B cell (primary cell): ENCODE measurements at regions not wholly inside any gene's neighbourhood (a gene's known extent, or its start where the extent isn't known, plus 50 kb on each side); places are given as distances from the start of the nearest gene placed in this dataset.

Experiments used
- ATAC-seq: fragments of 200-7000 bp; cut with Tn5 transposase; one replicate; pipeline ENCODE4 v1.10.0; 2021; ENCODE audit warnings: low read depth, mild to moderate bottlenecking, moderate number of reproducible peaks, moderate library complexity
- CTCF ChIA-PET: fragments of 350-600 bp; sonication (Branson Sonifier 250); formaldehyde crosslinking; loops from one replicate; lab custom pipeline; 2021; ENCODE audit warnings: antibody characterized with exemption, inconsistent platforms; lab: Charles Lee
- POLR2A ChIA-PET: fragments of 350-600 bp; sonication (Branson Sonifier 250); formaldehyde crosslinking; loops from one replicate; lab custom pipeline; 2021; ENCODE audit warnings: antibody characterized with exemption; lab: Charles Lee
- DNase-seq: peaks from one replicate; pipeline ENCODE4 v3.0.0; 2013
- H2AFZ ChIP-seq: 2 replicates; pipeline ENCODE4 v1.6.1; 2012; ENCODE audit warnings: mild to moderate bottlenecking, low read depth, low read length; ENCODE audit not compliant: insufficient read depth, poor library complexity, severe bottlenecking
- H3K27ac ChIP-seq, 2 donors: 1 replicate in 1 of 2; 2 replicates in 1 of 2; pipeline ENCODE4 v1.5.1; 2012 to 2013; ENCODE audit warnings: low read length in 2 of 2, mild to moderate bottlenecking in 2 of 2, moderate library complexity in 1 of 2
- H3K27me3 ChIP-seq, 4 experiments: fragments of 200-600 bp in 1 of 4; sonication (generic) in 1 of 4; replicated peaks in 1 of 4; 1 replicate in 2 of 4; 2 replicates in 2 of 4; pipeline versions ENCODE4 v1.6.1 to v1.7.0; 2013 to 2016; ENCODE audit warnings: low read length in 3 of 4, mild to moderate bottlenecking in 2 of 4, mixed read lengths in 1 of 4, moderate library complexity in 1 of 4; ENCODE audit not compliant: insufficient read depth in 4 of 4, control insufficient read depth in 3 of 4; ENCODE audit errors: control extremely low read depth in 1 of 4
- H3K36me3 ChIP-seq, 2 experiments: replicated peaks in 1 of 2; 1 replicate in 1 of 2; 2 replicates in 1 of 2; pipeline versions ENCODE4 v1.6.1 to v1.7.1; 2013; ENCODE audit warnings: low read length in 1 of 2; ENCODE audit not compliant: insufficient read depth in 2 of 2, control insufficient read depth in 1 of 2; ENCODE audit errors: control extremely low read depth in 1 of 2, extremely low read depth in 1 of 2
- H3K4me1 ChIP-seq, 2 donors: fragments of 200-600 bp in 1 of 2; sonication (generic) in 1 of 2; 1 replicate in 1 of 2; 2 replicates in 1 of 2; pipeline versions ENCODE4 v1.5.1 to v1.6.1; 2013 to 2017; ENCODE audit warnings: low read length in 2 of 2; ENCODE audit not compliant: control insufficient read depth in 2 of 2, insufficient read depth in 2 of 2
- H3K4me2 ChIP-seq: replicated peaks from 2 replicates; pipeline ENCODE3; 2012; ENCODE audit warnings: mild to moderate bottlenecking, low read depth, low read length; ENCODE audit not compliant: poor library complexity, severe bottlenecking
- H3K4me3 ChIP-seq, 5 experiments: fragments of 200-600 bp in 1 of 5; sonication (generic) in 1 of 5; 1 replicate in 3 of 5; 2 replicates in 2 of 5; pipeline versions ENCODE4 v1.5.1 to v1.7.0; 2011 to 2016; ENCODE audit warnings: low read length in 4 of 5, mild to moderate bottlenecking in 4 of 5, low read depth in 2 of 5, control low read depth in 1 of 5, moderate library complexity in 1 of 5; ENCODE audit not compliant: insufficient read depth in 1 of 5; ENCODE audit errors: control extremely low read depth in 1 of 5, extremely low read depth in 1 of 5
- H3K79me2 ChIP-seq: fragments of 200-600 bp; sonication (generic); one replicate; pipeline ENCODE4 v1.6.0; 2016; ENCODE audit warnings: low read length; ENCODE audit not compliant: control insufficient read depth, insufficient read depth
- H3K9ac ChIP-seq: fragments of 200-600 bp; sonication (generic); 2 replicates; pipeline ENCODE4 v1.6.1; 2017; ENCODE audit warnings: mild to moderate bottlenecking, low read length, moderate library complexity
- H3K9me3 ChIP-seq, 3 donors: one replicate each; pipeline versions ENCODE4 v1.6.1 to v1.7.1; 2013; ENCODE audit warnings: low read length in 2 of 3; ENCODE audit not compliant: control insufficient read depth in 2 of 3, insufficient read depth in 1 of 3; ENCODE audit errors: control extremely low read depth in 1 of 3
- H4K20me1 ChIP-seq: 2 replicates; pipeline ENCODE4 v1.6.0; 2012; ENCODE audit warnings: mild to moderate bottlenecking, low read length; ENCODE audit not compliant: insufficient read depth, control insufficient read depth, poor library complexity, severe bottlenecking
- H3K27ac Mint-ChIP-seq: one replicate; pipeline ENCODE4 v1.8.0; 2021; ENCODE audit warnings: mixed read lengths
- H3K27me3 Mint-ChIP-seq: one replicate; pipeline ENCODE4 v1.8.0; 2021; ENCODE audit warnings: mixed read lengths
- H3K4me1 Mint-ChIP-seq: one replicate; pipeline ENCODE4 v1.8.0; 2021; ENCODE audit warnings: mixed read lengths
- H3K4me3 Mint-ChIP-seq: one replicate; pipeline ENCODE4 v1.8.0; 2021; ENCODE audit warnings: mixed read lengths
- H3K9me3 Mint-ChIP-seq: one replicate; pipeline ENCODE4 v1.8.0; 2022; ENCODE audit warnings: mixed read lengths; ENCODE audit not compliant: insufficient read depth
- EZH2 ChIP-seq: IDR thresholded peaks from 2 replicates; pipeline ENCODE4 v1.6.1; 2012; ENCODE audit warnings: borderline replicate concordance, low read depth, mild to moderate bottlenecking, moderate library complexity, low read length; ENCODE audit not compliant: insufficient read depth, poor library complexity, severe bottlenecking
- WGBS: methylation state at CpG from one replicate; pipeline ENCODE4 v1.1.5; 2013; ENCODE audit warnings: missing lambda C conversion rate; ENCODE audit not compliant: insufficient coverage; 5-methylcytosine and 5-hydroxymethylcytosine counted together
- intact Hi-C: fragments of 100-400 bp; cut with micrococcal nuclease; formaldehyde crosslinking; loops from one replicate; pipeline ENCODE4 v1.10.0; 2022
- TF ChIP-seq, protein P1 (sequence below): fragments of 200-600 bp; IDR thresholded peaks from one replicate; pipeline ENCODE4 v1.8.0; 2022; ENCODE audit warnings: antibody characterized with exemption, mild to moderate bottlenecking

DNA sequence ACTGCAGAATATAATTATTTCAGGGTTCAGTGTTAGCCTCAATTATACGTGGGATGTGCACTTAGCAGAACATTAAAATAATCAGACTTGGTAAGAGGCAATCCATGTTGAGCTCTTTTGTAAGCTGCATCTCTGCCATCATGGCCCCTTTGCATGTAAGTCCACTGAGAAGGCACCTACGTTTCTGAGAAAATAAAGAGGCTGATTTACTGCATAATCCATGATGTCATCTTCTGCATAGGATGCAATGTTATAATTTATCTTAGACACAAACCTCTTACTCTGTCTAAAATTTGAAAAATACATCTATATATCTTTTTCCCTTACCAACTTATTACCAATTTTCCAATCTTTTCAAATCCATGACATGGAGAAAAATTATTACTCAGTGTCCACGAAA is 1294.7 kb downstream of the ZPLD1 start:
- ATAC-seq (no peak), DNase-seq (no peak)
- Histone ChIP-seq H3K27me3 (no peaks in the 10 kb centered on the region), H2AFZ (no peak overlapping the region), H3K4me2 (no peak overlapping the region), H3K9ac (no peak overlapping the region), H3K79me2 (no peaks in the 10 kb centered on the region), H4K20me1 (no peaks in the 10 kb centered on the region), H3K9me3 (no peaks in the 10 kb centered on the region), H3K36me3 (no peaks in the 10 kb centered on the region), H3K27ac (no peak overlapping the region), H3K4me1 (no peaks in the 10 kb centered on the region), H3K4me3 (no peak overlapping the region)
- H3K9me3 Mint-ChIP-seq = no peaks in the 10 kb centered on the region
- no peak overlapping the region for H3K4me3 Mint-ChIP-seq
- ChIA-PET POLR2A (no interaction called here), CTCF (no interaction called here)
- H3K27ac Mint-ChIP-seq = no peak overlapping the region
- no peaks in the 10 kb centered on the region for H3K4me1 Mint-ChIP-seq
- intact Hi-C loops = no loop called here
- no peaks in the 10 kb centered on the region for H3K27me3 Mint-ChIP-seq
- WGBS = no CpG with 5 or more reads among the region's 3 CpGs
- TF ChIP-seq, protein P1, sequence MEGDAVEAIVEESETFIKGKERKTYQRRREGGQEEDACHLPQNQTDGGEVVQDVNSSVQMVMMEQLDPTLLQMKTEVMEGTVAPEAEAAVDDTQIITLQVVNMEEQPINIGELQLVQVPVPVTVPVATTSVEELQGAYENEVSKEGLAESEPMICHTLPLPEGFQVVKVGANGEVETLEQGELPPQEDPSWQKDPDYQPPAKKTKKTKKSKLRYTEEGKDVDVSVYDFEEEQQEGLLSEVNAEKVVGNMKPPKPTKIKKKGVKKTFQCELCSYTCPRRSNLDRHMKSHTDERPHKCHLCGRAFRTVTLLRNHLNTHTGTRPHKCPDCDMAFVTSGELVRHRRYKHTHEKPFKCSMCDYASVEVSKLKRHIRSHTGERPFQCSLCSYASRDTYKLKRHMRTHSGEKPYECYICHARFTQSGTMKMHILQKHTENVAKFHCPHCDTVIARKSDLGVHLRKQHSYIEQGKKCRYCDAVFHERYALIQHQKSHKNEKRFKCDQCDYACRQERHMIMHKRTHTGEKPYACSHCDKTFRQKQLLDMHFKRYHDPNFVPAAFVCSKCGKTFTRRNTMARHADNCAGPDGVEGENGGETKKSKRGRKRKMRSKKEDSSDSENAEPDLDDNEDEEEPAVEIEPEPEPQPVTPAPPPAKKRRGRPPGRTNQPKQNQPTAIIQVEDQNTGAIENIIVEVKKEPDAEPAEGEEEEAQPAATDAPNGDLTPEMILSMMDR = no peak
- no peak for TF ChIP-seq EZH2

DNA sequence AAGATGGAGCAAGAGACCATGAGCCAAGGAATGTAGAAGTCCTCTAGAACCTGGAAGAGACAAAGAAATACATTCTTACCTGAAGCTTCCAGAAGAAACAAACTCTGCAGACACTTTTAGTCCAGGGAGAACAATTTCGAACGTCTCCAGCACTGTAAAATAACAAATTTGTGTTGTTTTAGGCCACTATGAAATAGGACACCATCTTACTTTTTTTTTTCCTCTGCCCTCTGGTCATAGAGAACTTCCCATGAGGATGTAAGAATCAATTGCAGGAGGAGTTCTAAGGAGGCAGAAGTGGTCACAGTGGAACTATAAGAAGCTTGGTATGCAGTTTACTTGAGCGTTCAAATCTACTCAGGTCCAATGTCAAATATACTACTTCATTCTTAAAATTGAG is 1295.9 kb downstream of the ZPLD1 start:
- Histone ChIP-seq H3K27me3 (no peaks in the 10 kb centered on the region), H3K4me2 (no peak overlapping the region), H3K27ac (no peak overlapping the region), H4K20me1 (no peaks in the 10 kb centered on the region), H3K9ac (no peak overlapping the region), H3K4me1 (no peaks in the 10 kb centered on the region), H2AFZ (no peak overlapping the region), H3K36me3 (no peaks in the 10 kb centered on the region), H3K4me3 (no peak overlapping the region), H3K79me2 (no peaks in the 10 kb centered on the region), H3K9me3 (no peaks in the 10 kb centered on the region)
- H3K4me3 Mint-ChIP-seq = no peak overlapping the region
- no peak for ATAC-seq
- no peak overlapping the region for H3K27ac Mint-ChIP-seq
- no peak for TF ChIP-seq EZH2
- TF ChIP-seq, protein P1 = no peak
- ChIA-PET POLR2A (no interaction called here), CTCF (no interaction called here)
- no peak for DNase-seq
- H3K4me1 Mint-ChIP-seq = no peaks in the 10 kb centered on the region
- H3K27me3 Mint-ChIP-seq = no peaks in the 10 kb centered on the region
- no peaks in the 10 kb centered on the region for H3K9me3 Mint-ChIP-seq
- intact Hi-C loops = no loop called here
- no CpG with 5 or more reads among the region's 3 CpGs for WGBS
